HCT116 (cell line): ENCODE measurements at regions not wholly inside any gene's neighbourhood (a gene's known extent, or its start where the extent isn't known, plus 50 kb on each side); places are given as distances from the start of the nearest gene placed in this dataset.

Experiments
- CEBPB ChIP-seq: IDR thresholded peaks from 2 replicates; pipeline ENCODE4 v1.6.1; 2012; ENCODE audit warnings: low read depth
- CTCF ChIP-seq, 3 experiments: fragments of 200-600 bp in 1 of 3; sonication (generic) in 1 of 3; IDR thresholded peaks in 2 of 3; conservative IDR thresholded peaks in 1 of 3; 2 replicates each; pipeline ENCODE4 v1.5.1; 2012 to 2017; ENCODE audit warnings: low read depth in 2 of 3, low read length in 2 of 3, antibody characterized with exemption in 1 of 3, borderline replicate concordance in 1 of 3, control low read depth in 1 of 3, mild to moderate bottlenecking in 1 of 3, mixed read lengths in 1 of 3, mixed run types in 1 of 3, moderate library complexity in 1 of 3; ENCODE audit not compliant: insufficient read depth in 1 of 3
- EZH2 ChIP-seq: fragments of 200-600 bp; sonication (generic); IDR thresholded peaks from 2 replicates; pipeline ENCODE4 v1.6.1; 2017; ENCODE audit warnings: antibody characterized with exemption, mixed run types
- EZH2phosphoT487 ChIP-seq: fragments of 200-600 bp; IDR thresholded peaks from 2 replicates; pipeline ENCODE4 v1.6.1; 2018; ENCODE audit warnings: antibody characterized with exemption, borderline replicate concordance
- POLR2AphosphoS5 ChIP-seq: IDR thresholded peaks from 2 replicates; pipeline ENCODE4 v1.6.1; 2011; ENCODE audit warnings: mild to moderate bottlenecking, low read depth, low read length, moderate library complexity
- SIN3A ChIP-seq: IDR thresholded peaks from 2 replicates; pipeline ENCODE4 v1.6.1; 2012; ENCODE audit warnings: low read depth
- ZNF274 ChIP-seq: fragments of 200-500 bp; sonication (Bioruptor generic); IDR thresholded peaks from 2 replicates; pipeline ENCODE4 v1.6.1; 2014; ENCODE audit warnings: mild to moderate bottlenecking, low read depth, low read length, inconsistent platforms

DNA sequence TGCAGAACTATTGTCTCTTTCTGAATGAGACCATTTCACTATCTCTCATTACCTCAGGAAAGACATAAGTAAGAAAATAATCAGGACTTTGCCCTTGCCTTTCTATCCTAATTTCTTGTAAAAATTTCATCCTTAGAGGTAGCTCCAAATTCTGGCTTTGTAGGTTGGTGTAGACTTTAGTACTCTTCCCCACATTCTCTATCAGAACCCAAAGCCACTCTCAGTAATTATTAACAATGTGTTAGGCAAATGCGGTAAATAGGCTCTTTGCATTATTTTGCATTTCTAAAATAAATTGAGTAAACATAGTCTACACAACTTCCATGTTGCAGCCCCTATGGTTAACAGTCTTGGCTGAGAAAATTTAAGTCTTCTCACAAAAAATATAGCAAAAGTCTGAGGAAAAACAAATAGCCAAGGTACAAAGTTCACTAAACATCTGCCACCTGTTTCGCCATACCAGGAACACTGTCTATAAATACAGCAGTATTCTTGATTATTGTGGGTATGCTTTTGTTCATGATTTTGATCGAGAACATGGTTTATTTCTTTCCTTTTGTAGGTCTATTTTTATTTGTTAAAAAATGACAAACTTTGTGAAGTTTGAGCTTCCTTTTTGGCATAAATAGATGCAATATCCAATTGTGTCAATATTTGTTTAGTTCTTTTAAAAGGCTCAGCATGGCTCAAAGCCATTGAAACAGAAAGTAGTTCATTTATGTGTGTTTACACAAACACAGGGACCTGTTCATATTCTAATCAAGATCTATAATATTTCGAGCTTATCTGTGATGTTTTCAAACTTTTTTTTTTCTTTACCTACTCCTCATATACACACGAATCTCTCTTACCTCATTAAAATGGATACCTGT lies 1061.5 kb downstream of the CNTNAP5 start:
- TF ChIP-seq CTCF (IDR thresholded peaks at IDR 0.05 in 2 of 3, conservative IDR thresholded peaks at IDR 0.05 in 1 of 3; ENCODE audit: borderline replicate concordance in 1 of 3, insufficient read depth in 1 of 3, low read depth in 2 of 3, low read length in 2 of 3) (no peak), EZH2 (no peak), POLR2AphosphoS5 (no peak), EZH2phosphoT487 (no peak), CEBPB (no peak), SIN3A (no peak), ZNF274 (no peak)
